Thymus (tissue), 11 donors: ENCODE measurements at regions not wholly inside any gene's neighbourhood (a gene's known extent, or its start where the extent isn't known, plus 50 kb on each side); places are given as distances from the start of the nearest gene placed in this dataset.

ENCODE experiments used
- DNase-seq, 9 donors: peaks; one replicate each; pipeline ENCODE4 v3.0.0-alpha.2; 2013; ENCODE audit warnings: low spot score in 9 of 9, low read depth in 6 of 9, missing footprints in 1 of 9
- H3K27ac ChIP-seq, 2 donors: one replicate each; pipeline ENCODE4 v1.5.1; 2013; ENCODE audit warnings: control low read depth in 1 of 2, low read depth in 1 of 2, low read length in 1 of 2, mild to moderate bottlenecking in 1 of 2, moderate library complexity in 1 of 2
- H3K27me3 ChIP-seq, 2 donors: one replicate each; pipeline ENCODE4 v1.5.1; 2013; ENCODE audit warnings: low read length in 1 of 2; ENCODE audit not compliant: control insufficient read depth in 2 of 2, insufficient read depth in 1 of 2
- H3K36me3 ChIP-seq, 2 donors: one replicate each; pipeline ENCODE4 v1.5.1; 2013; ENCODE audit warnings: low read length in 1 of 2, mild to moderate bottlenecking in 1 of 2, moderate library complexity in 1 of 2; ENCODE audit not compliant: control insufficient read depth in 2 of 2, insufficient read depth in 2 of 2
- H3K4me1 ChIP-seq, 2 donors: one replicate each; pipeline ENCODE4 v1.5.1; 2013; ENCODE audit warnings: low read length in 2 of 2; ENCODE audit not compliant: control insufficient read depth in 2 of 2, insufficient read depth in 2 of 2
- H3K4me3 ChIP-seq, 2 donors: one replicate each; pipeline ENCODE4 v1.5.1; 2013; ENCODE audit warnings: low read length in 2 of 2, control low read depth in 1 of 2, mild to moderate bottlenecking in 1 of 2
- H3K9me3 ChIP-seq, 2 donors: one replicate each; pipeline ENCODE4 v1.5.1; 2013; ENCODE audit warnings: low read length in 1 of 2, mild to moderate bottlenecking in 1 of 2; ENCODE audit not compliant: control insufficient read depth in 2 of 2, insufficient read depth in 1 of 2
- WGBS: extraction: QIAGEN DNeasy Blood & Tissue Kit; methylation state at CpG from one replicate; pipeline ENCODE4 v1.1.7; 2013; 5-methylcytosine and 5-hydroxymethylcytosine counted together
- donor health status: healthy.

- no peak overlapping the region for H3K27ac ChIP-seq
- WGBS: 81% methylated on average over 5 of the region's 5 CpGs
- DNase-seq: no peak
- no peaks in the 10 kb centered on the region for H3K4me1 ChIP-seq
- no peaks in the 10 kb centered on the region for H3K27me3 ChIP-seq
- H3K36me3 ChIP-seq: no peaks in the 10 kb centered on the region
- peaks cover 3 to 9% of the 10 kb centered on the region in 2 donors for H3K9me3 ChIP-seq
- no peak overlapping the region for H3K4me3 ChIP-seq
Measured at GRCh38 chr5:3284506-3284905, 311.1 kb upstream of the IRX1 start.

GRCh38 chr5:3282841-3283240 lies 312.8 kb upstream of the IRX1 start:
- WGBS: 98% methylated on average over 20 of the region's 20 CpGs
- no peaks in the 10 kb centered on the region for H3K27me3 ChIP-seq
- H3K4me3 ChIP-seq: no peak overlapping the region
- H3K9me3 ChIP-seq: peaks cover 3 to 9% of the 10 kb centered on the region in 2 donors
- DNase-seq: no peak
- no peaks in the 10 kb centered on the region for H3K36me3 ChIP-seq
- no peaks in the 10 kb centered on the region for H3K4me1 ChIP-seq
- H3K27ac ChIP-seq: no peak overlapping the region

GRCh38 chr5:3281366-3281765 lies 314.3 kb upstream of the IRX1 start:
- Histone ChIP-seq H3K4me3 (no peak overlapping the region), H3K27ac (no peak overlapping the region), H3K27me3 (no peaks in the 10 kb centered on the region), H3K36me3 (no peaks in the 10 kb centered on the region), H3K4me1 (no peaks in the 10 kb centered on the region), H3K9me3 (peaks cover 3 to 9% of the 10 kb centered on the region in 2 donors)
- no peak for DNase-seq
- WGBS: 79% methylated on average over 7 of the region's 7 CpGs

GRCh38 chr5:3278643-3279042 lies 317.0 kb upstream of the IRX1 start:
- Histone ChIP-seq H3K9me3 (peaks cover 3 to 15% of the 10 kb centered on the region in 2 donors), H3K4me1 (no peaks in the 10 kb centered on the region), H3K4me3 (no peak overlapping the region), H3K27me3 (no peaks in the 10 kb centered on the region), H3K27ac (no peak overlapping the region), H3K36me3 (no peaks in the 10 kb centered on the region)
- WGBS: 84% methylated on average over 1 of the region's 1 CpG
- no peak for DNase-seq

GRCh38 chr5:3277590-3278196 lies 317.9 kb upstream of the IRX1 start:
- Histone ChIP-seq H3K27me3 (no peaks in the 10 kb centered on the region), H3K9me3 (peaks cover 1 to 11% of the 10 kb centered on the region in 2 donors), H3K36me3 (no peaks in the 10 kb centered on the region), H3K4me3 (no peak overlapping the region), H3K27ac (no peak overlapping the region), H3K4me1 (no peaks in the 10 kb centered on the region)
- 9% methylated on average over 6 of the region's 6 CpGs for WGBS
- peak in 3 of 9 donors; percentile 1 to 7 (median 4) for DNase-seq

GRCh38 chr5:3276896-3277295 lies 318.7 kb upstream of the IRX1 start:
- WGBS: 70% methylated on average over 7 of the region's 7 CpGs
- Histone ChIP-seq H3K27ac (no peak overlapping the region), H3K27me3 (no peaks in the 10 kb centered on the region), H3K36me3 (no peaks in the 10 kb centered on the region), H3K4me3 (no peak overlapping the region), H3K9me3 (peaks cover 1 to 6% of the 10 kb centered on the region in 2 donors), H3K4me1 (no peaks in the 10 kb centered on the region)
- DNase-seq: no peak

GRCh38 chr5:3269395-3270169 lies 326.1 kb upstream of the IRX1 start:
- no peak overlapping the region for H3K4me3 ChIP-seq
- H3K4me1 ChIP-seq: no peaks in the 10 kb centered on the region
- WGBS: 91% methylated on average over 28 of the region's 28 CpGs
- DNase-seq: no peak
- H3K36me3 ChIP-seq: no peaks in the 10 kb centered on the region
- H3K27ac ChIP-seq: no peak overlapping the region
- H3K27me3 ChIP-seq: no peaks in the 10 kb centered on the region
- H3K9me3 ChIP-seq: peaks cover 0 to 2% of the 10 kb centered on the region in 2 donors

GRCh38 chr5:3268760-3269330 lies 326.8 kb upstream of the IRX1 start:
- Histone ChIP-seq H3K4me1 (no peaks in the 10 kb centered on the region), H3K27me3 (no peaks in the 10 kb centered on the region), H3K36me3 (no peaks in the 10 kb centered on the region), H3K27ac (no peak overlapping the region), H3K4me3 (no peak overlapping the region), H3K9me3 (peaks cover 0 to 2% of the 10 kb centered on the region in 2 donors)
- 85% methylated on average over 9 of the region's 9 CpGs for WGBS
- no peak for DNase-seq

GRCh38 chr5:3266861-3267260 lies 328.8 kb upstream of the IRX1 start:
- no peak overlapping the region for H3K4me3 ChIP-seq
- H3K27ac ChIP-seq: no peak overlapping the region
- H3K4me1 ChIP-seq: no peaks in the 10 kb centered on the region
- DNase-seq: no peak
- WGBS: 95% methylated on average over 5 of the region's 5 CpGs
- no peaks in the 10 kb centered on the region for H3K36me3 ChIP-seq
- H3K27me3 ChIP-seq: no peaks in the 10 kb centered on the region
- peaks cover 2 to 14% of the 10 kb centered on the region in 2 donors for H3K9me3 ChIP-seq
